ENCODE measurements at regions not wholly inside any gene's neighbourhood (a gene's known extent, or its start where the extent isn't known, plus 50 kb on each side); places are given as distances from the start of the nearest gene placed in this dataset.

DNA sequence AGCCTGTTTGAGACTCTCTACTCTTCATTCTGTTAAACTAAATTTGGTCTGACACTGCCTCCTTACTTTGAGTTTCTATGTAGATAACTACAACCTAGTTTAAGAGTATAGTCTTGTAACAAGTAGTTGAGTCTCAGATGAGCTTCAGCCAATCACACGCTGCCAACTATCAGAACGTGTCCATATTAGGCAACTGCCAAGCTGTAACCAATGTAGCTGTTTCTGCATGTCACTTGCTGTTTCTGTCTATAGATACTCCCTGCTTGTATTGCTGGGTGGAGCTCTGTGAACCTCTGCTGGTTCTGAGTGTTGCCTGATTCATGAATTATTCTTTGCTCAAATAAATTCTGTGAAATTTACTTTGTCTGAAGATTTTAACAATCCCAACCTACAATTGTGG, 452.6 kb upstream of the NR5A2 start:
- Histone ChIP-seq H2AFZ (ENCODE audit: low read depth, low read length, severe bottlenecking) (no peak overlapping the region), H3K9me2 (replicated peaks; ENCODE audit: insufficient read depth, low read length) (no peaks in the 10 kb centered on the region), H3K9ac (ENCODE audit: low read length) (no peak overlapping the region), H3K79me2 (ENCODE audit: insufficient read depth, low read length) (no peaks in the 10 kb centered on the region), H3K27me3 (ENCODE audit: low read length) (no peaks in the 10 kb centered on the region), H3K4me3 (ENCODE audit: insufficient read depth, low read length, poor library complexity, severe bottlenecking) (no peak overlapping the region), H3K4me2 (ENCODE audit: low read depth, low read length, poor library complexity, severe bottlenecking) (no peak overlapping the region), H3K27ac (ENCODE audit: low read depth, low read length) (no peak overlapping the region), H3K36me3 (ENCODE audit: low read length) (no peaks in the 10 kb centered on the region), H3F3A (ENCODE audit: insufficient read depth) (no peaks in the 10 kb centered on the region), H3K9me3 (ENCODE audit: insufficient read depth, low read length) (no peaks in the 10 kb centered on the region), H4K20me1 (ENCODE audit: low read depth, low read length) (no peaks in the 10 kb centered on the region)
- TF ChIP-seq EZH2phosphoT487 (conservative IDR thresholded peaks at IDR 0.05; ENCODE audit: low read length): no peak
- TF ChIP-seq CTCF (IDR thresholded peaks at IDR 0.05; ENCODE audit: insufficient read depth, low read length, poor library complexity, severe bottlenecking): no peak

DNA sequence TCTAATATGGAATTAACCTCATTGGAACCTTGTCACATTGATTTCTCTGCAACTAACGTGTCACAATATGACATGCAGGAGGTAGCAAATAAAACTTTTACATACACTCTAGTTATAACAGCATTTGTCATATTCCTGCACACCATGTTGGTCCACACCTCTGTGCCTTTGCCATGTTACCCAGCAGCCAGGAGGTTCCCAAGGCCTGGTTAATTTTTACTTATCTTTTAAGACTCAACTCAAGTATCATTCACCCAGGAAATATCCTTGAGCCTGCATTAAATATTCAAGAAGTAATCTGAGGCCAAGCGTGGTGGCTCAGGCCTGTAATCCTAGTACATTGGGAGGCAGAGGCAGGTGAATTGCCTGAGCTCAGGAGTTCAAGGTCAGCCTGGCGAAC, 447.2 kb upstream of the NR5A2 start:
- H3K79me2 ChIP-seq (ENCODE audit: insufficient read depth, low read length): no peaks in the 10 kb centered on the region
- no peak overlapping the region for H3K4me2 ChIP-seq (ENCODE audit: low read depth, low read length, poor library complexity, severe bottlenecking)
- H3K27ac ChIP-seq (ENCODE audit: low read depth, low read length): no peak overlapping the region
- TF ChIP-seq EZH2phosphoT487 (conservative IDR thresholded peaks at IDR 0.05; ENCODE audit: low read length) (no peak), CTCF (IDR thresholded peaks at IDR 0.05; ENCODE audit: insufficient read depth, low read length, poor library complexity, severe bottlenecking) (no peak)
- H3K36me3 ChIP-seq (ENCODE audit: low read length): no peaks in the 10 kb centered on the region
- no peak overlapping the region for H3K9ac ChIP-seq (ENCODE audit: low read length)
- 0 out of 2 replicates have a peak, but pooled peaks cover 6% of the 10 kb centered on the region for H4K20me1 ChIP-seq (ENCODE audit: low read depth, low read length)
- no peak overlapping the region for H2AFZ ChIP-seq (ENCODE audit: low read depth, low read length, severe bottlenecking)
- no peaks in the 10 kb centered on the region for H3K9me3 ChIP-seq (ENCODE audit: insufficient read depth, low read length)
- no peaks in the 10 kb centered on the region for H3F3A ChIP-seq (ENCODE audit: insufficient read depth)
- no peak overlapping the region for H3K4me3 ChIP-seq (ENCODE audit: insufficient read depth, low read length, poor library complexity, severe bottlenecking)
- H3K9me2 ChIP-seq (replicated peaks; ENCODE audit: insufficient read depth, low read length): no peaks in the 10 kb centered on the region
- H3K27me3 ChIP-seq (ENCODE audit: low read length): no peaks in the 10 kb centered on the region

DNA sequence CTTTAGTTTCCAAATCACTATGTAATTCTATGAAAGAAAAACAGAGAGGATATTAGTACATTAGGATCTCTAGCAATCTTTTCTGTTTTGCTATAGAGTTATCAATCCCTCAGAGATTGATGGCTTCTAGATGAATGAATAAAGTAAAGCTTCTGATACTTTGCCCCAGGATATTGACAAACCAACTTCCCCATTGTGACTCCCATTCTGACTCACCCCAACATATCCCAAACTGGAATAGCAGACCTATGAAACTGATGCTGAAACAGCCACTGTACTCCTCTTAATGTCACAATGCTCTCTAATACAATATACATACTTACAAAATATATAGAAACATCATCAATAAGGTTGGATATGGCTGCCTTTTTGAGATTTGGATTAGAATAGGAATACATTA, 442.1 kb upstream of the NR5A2 start:
- H4K20me1 ChIP-seq (ENCODE audit: low read depth, low read length): 0 out of 2 replicates have a peak, but pooled peaks cover 6% of the 10 kb centered on the region
- no peak overlapping the region for H2AFZ ChIP-seq (ENCODE audit: low read depth, low read length, severe bottlenecking)
- H3K4me2 ChIP-seq (ENCODE audit: low read depth, low read length, poor library complexity, severe bottlenecking): no peak overlapping the region
- TF ChIP-seq CTCF (IDR thresholded peaks at IDR 0.05; ENCODE audit: insufficient read depth, low read length, poor library complexity, severe bottlenecking) (no peak), EZH2phosphoT487 (conservative IDR thresholded peaks at IDR 0.05; ENCODE audit: low read length) (no peak)
- no peak overlapping the region for H3K9ac ChIP-seq (ENCODE audit: low read length)
- H3K79me2 ChIP-seq (ENCODE audit: insufficient read depth, low read length): no peaks in the 10 kb centered on the region
- no peak overlapping the region for H3K4me3 ChIP-seq (ENCODE audit: insufficient read depth, low read length, poor library complexity, severe bottlenecking)
- H3K27ac ChIP-seq (ENCODE audit: low read depth, low read length): no peak overlapping the region
- no peaks in the 10 kb centered on the region for H3K27me3 ChIP-seq (ENCODE audit: low read length)
- H3K36me3 ChIP-seq (ENCODE audit: low read length): no peaks in the 10 kb centered on the region
- H3K9me3 ChIP-seq (ENCODE audit: insufficient read depth, low read length): no peaks in the 10 kb centered on the region
- H3K9me2 ChIP-seq (replicated peaks; ENCODE audit: insufficient read depth, low read length): no peaks in the 10 kb centered on the region
- no peaks in the 10 kb centered on the region for H3F3A ChIP-seq (ENCODE audit: insufficient read depth)
